ENCODE measurements at regions not wholly inside any gene's neighbourhood (a gene's known extent, or its start where the extent isn't known, plus 50 kb on each side); places are given as distances from the start of the nearest gene placed in this dataset.

- DNase-seq: no peak
These were observed 58.3 kb upstream of the LYST start for GRCh38 chr1:235925016-235925415.

- DNase-seq: no peak
These were observed 56.8 kb upstream of the LYST start for GRCh38 chr1:235923466-235924021.

DNA sequence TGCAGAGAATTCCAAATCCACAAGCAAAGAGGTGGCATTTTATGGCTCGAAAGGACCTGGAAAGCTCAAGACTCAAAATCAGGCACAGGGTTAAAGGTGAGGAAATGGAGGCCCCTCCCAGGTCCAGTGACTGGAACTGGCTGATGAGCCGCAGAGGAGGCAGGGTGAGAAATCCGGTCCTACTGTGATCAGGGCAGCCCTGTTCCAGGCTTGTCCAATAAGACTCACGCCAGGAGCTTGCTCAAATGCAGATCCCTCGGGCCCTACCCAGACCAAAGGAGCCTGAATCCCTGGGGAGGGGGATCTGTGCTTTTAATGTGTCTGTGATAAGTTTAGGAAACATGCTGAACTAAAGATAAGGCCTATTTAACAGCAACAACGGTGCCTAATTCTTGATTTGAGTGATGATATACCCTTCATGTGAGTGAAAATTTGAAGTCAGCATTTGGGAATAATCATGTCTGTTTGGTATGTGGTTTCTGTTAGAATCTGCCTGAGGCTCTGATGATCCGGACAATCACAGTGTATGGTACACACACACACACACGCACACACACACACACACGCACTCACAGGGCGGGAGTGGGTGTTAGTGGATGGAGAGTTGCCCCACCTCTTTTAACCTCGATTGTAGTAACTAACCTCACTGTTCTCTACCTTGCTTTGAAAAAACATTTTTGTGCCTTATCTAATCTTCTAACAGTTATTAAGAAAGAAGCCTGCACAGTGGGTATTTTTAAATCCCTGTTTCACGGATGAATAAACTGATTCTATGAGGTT lies 54.1 kb upstream of the LYST start:
- DNase-seq: no peak

GRCh38 chr1:235919833-235920441 lies 53.2 kb upstream of the LYST start:
- no peak for DNase-seq

GRCh38 chr1:235919127-235919832 lies 52.6 kb upstream of the LYST start:
- DNase-seq: peak in 1 of 58 donors; percentile 21

GRCh38 chr1:235918465-235918864 lies 51.8 kb upstream of the LYST start:
- no peak for DNase-seq

GRCh38 chr1:235918032-235918431 lies 51.3 kb upstream of the LYST start:
- no peak for DNase-seq

DNA sequence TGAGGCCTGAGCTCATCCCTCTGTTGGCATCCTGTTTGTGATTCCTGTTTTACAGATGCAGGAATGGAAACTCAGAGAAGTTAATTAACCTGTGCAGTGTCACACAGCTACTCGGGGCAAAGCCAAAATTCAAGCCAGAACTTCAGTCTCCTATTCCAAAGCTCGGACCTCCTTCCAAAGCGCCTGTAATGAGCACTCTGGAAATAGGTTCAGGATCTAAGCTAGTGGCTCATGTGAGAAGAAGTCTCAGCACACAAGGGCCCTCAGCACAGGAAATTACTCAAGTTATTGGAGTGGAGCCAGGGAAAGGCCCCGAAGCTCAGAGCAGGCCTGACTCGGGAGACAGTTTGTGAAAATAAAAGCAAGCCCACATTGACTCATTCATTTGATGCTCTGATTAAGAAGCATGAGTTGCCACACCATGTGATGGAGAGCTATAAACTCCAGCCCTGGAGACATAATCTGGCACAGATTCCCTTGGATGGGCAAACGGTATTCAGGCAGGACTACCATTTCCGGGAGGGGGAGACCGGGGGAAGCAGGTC lies 50.6 kb upstream of the LYST start:
- DNase-seq: peak in 17 of 58 donors; percentile 12 to 72 (median 39)

All from anterior cingulate cortex (tissue), 58 donors.